GM12872 (cell line): ENCODE measurements at regions not wholly inside any gene's neighbourhood (a gene's known extent, or its start where the extent isn't known, plus 50 kb on each side); places are given as distances from the start of the nearest gene placed in this dataset.

Source experiments
- CTCF ChIP-seq: IDR thresholded peaks from 3 replicates; pipeline ENCODE4 v1.5.1; 2011; ENCODE audit warnings: low read depth, mild to moderate bottlenecking, low read length, moderate library complexity; ENCODE audit not compliant: insufficient read depth

GRCh38 chrX:40908857-40909475 is 173.6 kb upstream of the MED14 start:
- TF ChIP-seq CTCF: no peak

GRCh38 chrX:40912166-40912565 is 173.1 kb upstream of the USP9X start:
- no peak for TF ChIP-seq CTCF

- TF ChIP-seq CTCF: no peak
Observed at GRCh38 chrX:40912576-40912975, 172.7 kb upstream of the USP9X start.

- TF ChIP-seq CTCF: no peak
Observed at GRCh38 chrX:40920351-40920750, 164.9 kb upstream of the USP9X start.

GRCh38 chrX:40922307-40922706 is 162.9 kb upstream of the USP9X start:
- peak; percentile 48; the same call in 1 of the 3 replicates for TF ChIP-seq CTCF

GRCh38 chrX:40928076-40928475 is 157.2 kb upstream of the USP9X start:
- TF ChIP-seq CTCF: no peak

GRCh38 chrX:40931921-40932320 is 153.3 kb upstream of the USP9X start:
- no peak for TF ChIP-seq CTCF

GRCh38 chrX:40933132-40933705 is 152.0 kb upstream of the USP9X start:
- TF ChIP-seq CTCF: no peak
